GM21526 (cell line): ENCODE measurements at regions not wholly inside any gene's neighbourhood (a gene's known extent, or its start where the extent isn't known, plus 50 kb on each side); places are given as distances from the start of the nearest gene placed in this dataset.

Experiments
- ATAC-seq: cut with Tn5 transposase; IDR thresholded peaks from one replicate; pipeline ENCODE4 v1.9.1; 2021; ENCODE audit warnings: moderate library complexity; ENCODE audit not compliant: unreplicated experiment, low FRiP score

- ATAC-seq, result no peak
Observed at GRCh38 chr16:86383488-86384262, 126.7 kb upstream of the FOXF1 start.

DNA sequence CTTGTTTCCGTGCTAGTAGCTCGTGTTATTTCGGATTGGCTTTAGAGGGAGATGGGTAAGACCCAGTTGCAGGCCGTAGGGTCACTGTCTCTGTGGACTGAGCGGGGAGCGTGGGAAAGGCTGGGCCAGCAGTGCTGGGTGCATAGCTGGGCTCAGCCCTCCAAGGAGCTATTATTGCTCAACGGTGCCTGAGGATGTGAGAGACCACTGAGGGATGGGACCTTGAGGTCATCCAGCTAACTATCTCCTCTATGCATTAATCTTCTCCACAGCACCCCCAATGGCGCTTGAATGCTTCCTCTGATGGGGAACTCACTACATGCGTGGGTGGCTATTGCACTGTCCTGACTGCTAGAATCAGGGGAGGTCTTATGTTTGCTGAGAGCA lies 126.1 kb upstream of the FOXF1 start:
- no peak for ATAC-seq

- ATAC-seq, result no peak
Observed at GRCh38 chr16:86384980-86385379, 125.3 kb upstream of the FOXF1 start.

DNA sequence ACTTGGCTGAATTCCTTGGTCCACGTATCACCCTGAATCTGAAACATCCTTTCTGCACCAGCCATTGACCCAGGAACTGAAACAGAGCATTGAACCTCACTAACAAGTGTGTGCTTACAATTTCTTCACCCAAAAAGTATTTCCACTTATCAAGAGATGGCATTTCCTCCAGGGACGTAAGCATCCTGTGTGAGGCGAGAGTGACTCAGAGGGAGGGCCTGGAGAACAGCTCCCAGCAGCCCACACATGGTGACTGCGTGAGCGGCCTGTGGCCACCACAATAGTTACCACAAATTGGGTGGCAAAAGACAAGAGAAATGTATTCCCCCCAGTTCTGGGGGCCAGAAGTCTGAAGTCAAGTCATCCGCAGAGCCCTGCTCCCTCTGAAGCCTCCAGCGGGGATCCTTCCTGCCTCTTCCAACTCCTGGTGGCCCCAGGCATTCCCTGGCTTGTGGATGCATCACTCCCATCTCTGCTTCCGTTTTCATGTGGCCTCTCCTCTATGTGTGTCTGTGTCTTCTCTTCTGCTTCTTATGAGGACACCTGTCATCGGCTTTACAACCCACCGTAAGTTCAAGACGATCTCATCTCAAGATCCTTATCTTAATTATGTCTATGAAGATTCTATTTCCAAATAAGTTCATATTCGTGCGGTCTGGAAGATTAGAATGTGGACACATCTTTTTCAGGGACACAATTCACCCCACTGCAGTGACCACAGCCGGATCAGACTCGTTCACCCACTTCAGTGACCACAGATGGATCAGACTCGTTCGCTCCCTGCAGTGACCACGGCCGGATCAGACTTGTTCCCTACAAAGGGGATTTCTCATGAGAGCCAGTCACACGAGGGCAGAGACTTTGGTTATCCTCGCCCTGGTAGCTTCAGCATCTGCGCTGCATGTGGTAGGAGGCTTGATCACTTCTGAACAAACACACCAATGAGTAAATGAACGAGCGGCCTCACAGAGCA lies 122.6 kb upstream of the FOXF1 start:
- no peak for ATAC-seq

GRCh38 chr16:86388976-86389375 lies 121.4 kb upstream of the FOXF1 start:
- no peak for ATAC-seq

DNA sequence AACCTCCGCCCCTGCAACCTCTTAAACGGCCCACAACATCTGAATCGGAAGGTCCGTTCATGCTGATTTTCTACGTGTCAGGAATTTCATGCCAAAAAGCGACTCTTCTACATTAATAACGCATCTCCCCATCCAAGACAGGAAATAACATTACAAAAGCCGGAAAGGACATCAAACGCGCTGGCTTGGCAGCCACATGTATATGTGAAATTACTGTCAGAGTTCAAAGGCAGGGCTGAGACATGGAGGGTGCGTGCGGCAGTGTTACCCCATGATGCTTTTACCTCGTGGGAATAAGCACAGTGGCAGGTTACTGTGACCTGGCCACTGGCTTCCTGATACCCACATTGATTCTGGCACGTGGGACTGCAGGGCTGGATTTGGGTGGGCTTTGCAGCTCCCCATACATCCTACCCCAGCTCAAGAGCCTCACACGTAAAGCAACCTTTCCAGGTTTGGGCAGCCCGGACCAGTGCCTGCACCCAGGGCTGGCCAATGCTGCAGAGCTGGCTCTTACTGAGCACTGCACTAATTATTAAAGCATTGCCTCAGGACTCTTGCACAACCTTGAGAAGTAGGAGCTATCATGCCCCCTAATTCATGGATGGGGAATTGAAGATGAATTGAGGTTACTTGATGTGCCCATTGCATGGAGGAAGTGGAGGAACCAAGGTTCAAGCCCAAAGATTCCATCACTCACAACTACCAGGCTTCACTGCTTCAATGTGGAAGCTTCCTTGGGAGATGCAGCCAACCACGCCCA lies 120.6 kb upstream of the FOXF1 start:
- ATAC-seq, result no peak

GRCh38 chr16:86390335-86390734 lies 120.0 kb upstream of the FOXF1 start:
- no peak for ATAC-seq

- ATAC-seq, result no peak
Observed at GRCh38 chr16:86391486-86391885, 118.8 kb upstream of the FOXF1 start.

- ATAC-seq, result no peak
Observed at GRCh38 chr16:86391984-86392383, 118.3 kb upstream of the FOXF1 start.

- ATAC-seq, result no peak
Observed at GRCh38 chr16:86392436-86393152, 117.7 kb upstream of the FOXF1 start.

- no peak for ATAC-seq
Observed at GRCh38 chr16:86393907-86394626, 116.3 kb upstream of the FOXF1 start.

DNA sequence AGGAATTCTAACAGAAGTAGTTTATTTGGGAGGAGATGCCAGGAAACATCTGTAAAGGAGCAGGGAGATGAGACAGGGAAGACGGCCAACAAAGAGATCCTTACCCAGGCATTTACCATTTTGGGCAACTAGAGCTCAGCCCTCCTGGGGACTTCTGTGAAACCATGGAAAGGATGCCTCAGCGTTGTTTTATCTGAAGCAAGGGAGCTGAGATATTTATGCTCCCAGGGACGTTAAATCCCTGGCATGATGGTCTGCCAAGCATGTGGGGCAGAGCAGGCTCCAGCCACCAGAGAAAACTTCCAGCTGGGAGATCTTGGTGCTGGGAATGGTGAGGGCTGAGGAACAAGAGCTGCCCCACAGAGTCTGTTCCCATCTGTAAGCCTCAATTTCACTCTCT lies 114.8 kb upstream of the FOXF1 start:
- no peak for ATAC-seq

DNA sequence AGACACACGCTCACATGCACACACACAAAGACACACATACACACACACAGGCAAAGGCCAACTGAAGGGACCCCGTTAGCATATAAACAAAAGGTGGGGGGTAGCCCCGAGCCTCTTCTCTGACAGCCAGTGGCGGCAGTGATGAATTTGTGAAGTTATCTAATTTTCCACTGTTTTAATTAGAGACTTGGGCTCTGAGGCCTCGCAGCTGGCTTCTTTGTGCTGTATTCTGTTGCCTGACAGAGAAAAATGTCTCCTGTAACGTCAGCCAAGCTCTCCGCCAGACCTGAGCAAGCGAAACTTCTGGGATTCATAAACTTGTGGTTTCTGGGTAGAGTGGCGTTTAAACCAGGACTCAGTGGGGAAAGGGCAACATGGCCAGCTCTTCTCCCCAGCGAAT lies 113.9 kb upstream of the FOXF1 start:
- no peak for ATAC-seq

GRCh38 chr16:86396901-86397311 lies 113.4 kb upstream of the FOXF1 start:
- ATAC-seq, result no peak

DNA sequence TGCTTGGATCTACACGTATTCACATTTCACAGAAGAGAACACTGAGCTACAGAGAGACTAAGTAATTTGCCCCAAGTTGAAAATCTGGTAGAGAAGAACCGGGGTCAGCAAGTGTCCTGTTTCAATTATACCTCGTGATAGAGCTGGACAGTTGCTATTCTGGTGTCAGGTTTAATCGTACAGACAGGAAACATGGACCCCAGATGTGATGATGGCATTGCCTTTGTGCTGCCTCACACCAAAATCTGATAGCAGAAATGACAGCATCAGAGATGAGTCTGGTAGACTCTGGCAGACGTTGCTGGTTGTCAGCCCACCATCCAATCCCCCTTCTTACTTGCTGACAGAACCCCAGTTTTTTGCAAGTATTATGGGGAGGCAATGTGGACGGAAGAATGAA lies 112.1 kb upstream of the FOXF1 start:
- ATAC-seq, result no peak

- no peak for ATAC-seq
Observed at GRCh38 chr16:86398622-86399021, 111.7 kb upstream of the FOXF1 start.

- no peak for ATAC-seq
Observed at GRCh38 chr16:86401126-86401525, 109.2 kb upstream of the FOXF1 start.

- no peak for ATAC-seq
Observed at GRCh38 chr16:86403085-86403484, 107.2 kb upstream of the FOXF1 start.

- no peak for ATAC-seq
Observed at GRCh38 chr16:86403541-86404163, 106.7 kb upstream of the FOXF1 start.
